ENCODE measurements at regions not wholly inside any gene's neighbourhood (a gene's known extent, or its start where the extent isn't known, plus 50 kb on each side); places are given as distances from the start of the nearest gene placed in this dataset.

DNA sequence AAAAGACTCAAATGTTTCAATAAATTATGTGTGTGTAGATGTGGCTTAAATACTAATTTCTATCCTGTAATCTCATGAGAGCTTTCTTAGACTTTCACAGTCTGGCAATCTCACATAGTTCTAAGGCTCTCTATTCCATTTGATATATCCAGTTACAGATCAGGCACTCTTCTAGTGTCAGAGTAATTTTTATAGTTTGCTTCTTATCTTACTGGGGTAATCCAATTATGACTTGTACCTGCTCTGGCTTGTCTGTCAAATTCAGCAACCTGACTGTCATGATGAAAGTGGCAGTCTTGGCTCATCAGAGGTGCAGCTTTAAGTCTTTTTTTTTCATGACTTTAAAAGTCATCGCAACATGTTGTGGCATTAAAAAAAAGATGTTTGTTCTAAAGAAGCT, 513.2 kb upstream of the MAN1A1 start:
- TF ChIP-seq, protein P1, sequence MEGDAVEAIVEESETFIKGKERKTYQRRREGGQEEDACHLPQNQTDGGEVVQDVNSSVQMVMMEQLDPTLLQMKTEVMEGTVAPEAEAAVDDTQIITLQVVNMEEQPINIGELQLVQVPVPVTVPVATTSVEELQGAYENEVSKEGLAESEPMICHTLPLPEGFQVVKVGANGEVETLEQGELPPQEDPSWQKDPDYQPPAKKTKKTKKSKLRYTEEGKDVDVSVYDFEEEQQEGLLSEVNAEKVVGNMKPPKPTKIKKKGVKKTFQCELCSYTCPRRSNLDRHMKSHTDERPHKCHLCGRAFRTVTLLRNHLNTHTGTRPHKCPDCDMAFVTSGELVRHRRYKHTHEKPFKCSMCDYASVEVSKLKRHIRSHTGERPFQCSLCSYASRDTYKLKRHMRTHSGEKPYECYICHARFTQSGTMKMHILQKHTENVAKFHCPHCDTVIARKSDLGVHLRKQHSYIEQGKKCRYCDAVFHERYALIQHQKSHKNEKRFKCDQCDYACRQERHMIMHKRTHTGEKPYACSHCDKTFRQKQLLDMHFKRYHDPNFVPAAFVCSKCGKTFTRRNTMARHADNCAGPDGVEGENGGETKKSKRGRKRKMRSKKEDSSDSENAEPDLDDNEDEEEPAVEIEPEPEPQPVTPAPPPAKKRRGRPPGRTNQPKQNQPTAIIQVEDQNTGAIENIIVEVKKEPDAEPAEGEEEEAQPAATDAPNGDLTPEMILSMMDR (IDR thresholded peaks at IDR 0.05; ENCODE audit: poor library complexity, severe bottlenecking) = no peak
- no peak for TF ChIP-seq TAF1 (IDR thresholded peaks at IDR 0.05; ENCODE audit: low read depth)
- TF ChIP-seq, protein P2, sequence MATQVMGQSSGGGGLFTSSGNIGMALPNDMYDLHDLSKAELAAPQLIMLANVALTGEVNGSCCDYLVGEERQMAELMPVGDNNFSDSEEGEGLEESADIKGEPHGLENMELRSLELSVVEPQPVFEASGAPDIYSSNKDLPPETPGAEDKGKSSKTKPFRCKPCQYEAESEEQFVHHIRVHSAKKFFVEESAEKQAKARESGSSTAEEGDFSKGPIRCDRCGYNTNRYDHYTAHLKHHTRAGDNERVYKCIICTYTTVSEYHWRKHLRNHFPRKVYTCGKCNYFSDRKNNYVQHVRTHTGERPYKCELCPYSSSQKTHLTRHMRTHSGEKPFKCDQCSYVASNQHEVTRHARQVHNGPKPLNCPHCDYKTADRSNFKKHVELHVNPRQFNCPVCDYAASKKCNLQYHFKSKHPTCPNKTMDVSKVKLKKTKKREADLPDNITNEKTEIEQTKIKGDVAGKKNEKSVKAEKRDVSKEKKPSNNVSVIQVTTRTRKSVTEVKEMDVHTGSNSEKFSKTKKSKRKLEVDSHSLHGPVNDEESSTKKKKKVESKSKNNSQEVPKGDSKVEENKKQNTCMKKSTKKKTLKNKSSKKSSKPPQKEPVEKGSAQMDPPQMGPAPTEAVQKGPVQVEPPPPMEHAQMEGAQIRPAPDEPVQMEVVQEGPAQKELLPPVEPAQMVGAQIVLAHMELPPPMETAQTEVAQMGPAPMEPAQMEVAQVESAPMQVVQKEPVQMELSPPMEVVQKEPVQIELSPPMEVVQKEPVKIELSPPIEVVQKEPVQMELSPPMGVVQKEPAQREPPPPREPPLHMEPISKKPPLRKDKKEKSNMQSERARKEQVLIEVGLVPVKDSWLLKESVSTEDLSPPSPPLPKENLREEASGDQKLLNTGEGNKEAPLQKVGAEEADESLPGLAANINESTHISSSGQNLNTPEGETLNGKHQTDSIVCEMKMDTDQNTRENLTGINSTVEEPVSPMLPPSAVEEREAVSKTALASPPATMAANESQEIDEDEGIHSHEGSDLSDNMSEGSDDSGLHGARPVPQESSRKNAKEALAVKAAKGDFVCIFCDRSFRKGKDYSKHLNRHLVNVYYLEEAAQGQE (IDR thresholded peaks at IDR 0.05; ENCODE audit: borderline replicate concordance) = no peak
- TF ChIP-seq POLR2AphosphoS5 (IDR thresholded peaks at IDR 0.05) = no peak
- TF ChIP-seq EZH2 (IDR thresholded peaks at IDR 0.05; ENCODE audit: borderline replicate concordance, insufficient read depth, low read length, poor library complexity, severe bottlenecking) = no peak

Data from neural cell (in vitro differentiated cells).